Heart left ventricle (tissue), 16 donors: ENCODE measurements at regions not wholly inside any gene's neighbourhood (a gene's known extent, or its start where the extent isn't known, plus 50 kb on each side); places are given as distances from the start of the nearest gene placed in this dataset.

Experiments
- ATAC-seq, 4 donors: fragments of 200-7000 bp; cut with Tn5 transposase; one replicate each; pipeline ENCODE4 v1.9.1; 2020 to 2022; ENCODE audit warnings: moderate library complexity in 4 of 4, mild to moderate bottlenecking in 3 of 4, moderate number of reproducible peaks in 1 of 4
- DNase-seq, 5 donors: peaks; one replicate each; pipeline ENCODE4 v3.0.0-alpha.2; 2020
- H3K27ac ChIP-seq, 12 donors: fragments of 200-600 bp; sonication (generic) in 4 of 12; one replicate each; pipeline versions ENCODE4 v1.5.0 to v1.8.0; 2016 to 2022; ENCODE audit warnings: mild to moderate bottlenecking in 2 of 12
- H3K27me3 ChIP-seq, 9 donors: fragments of 200-600 bp; sonication (generic) in 2 of 9; one replicate each; pipeline versions ENCODE4 v1.5.1 to v1.8.0; 2016 to 2022; ENCODE audit warnings: mild to moderate bottlenecking in 3 of 9
- H3K36me3 ChIP-seq, 9 donors: fragments of 200-600 bp; sonication (generic) in 2 of 9; one replicate each; pipeline versions ENCODE4 v1.5.0 to v1.8.0; 2018 to 2022; ENCODE audit warnings: mild to moderate bottlenecking in 2 of 9
- H3K4me1 ChIP-seq, 12 donors: fragments of 200-600 bp; sonication (generic) in 4 of 12; one replicate each; pipeline versions ENCODE4 v1.5.0 to v1.8.0; 2016 to 2022; ENCODE audit warnings: mild to moderate bottlenecking in 3 of 12
- H3K4me3 ChIP-seq, 12 donors: fragments of 200-600 bp; sonication (generic) in 4 of 12; one replicate each; pipeline versions ENCODE4 v1.5.0 to v1.8.0; 2017 to 2022; ENCODE audit warnings: mild to moderate bottlenecking in 9 of 12, moderate library complexity in 4 of 12
- H3K9me3 ChIP-seq, 12 donors: fragments of 200-600 bp; sonication (generic) in 4 of 12; one replicate each; pipeline versions ENCODE4 v1.5.0 to v1.8.0; 2016 to 2022; ENCODE audit warnings: mild to moderate bottlenecking in 1 of 12
- POLR2A ChIP-seq, 2 donors: fragments of 450-650 bp; IDR thresholded peaks; one replicate each; pipeline ENCODE4 v1.6.1; 2017; ENCODE audit warnings: antibody characterized with exemption in 2 of 2, mild to moderate bottlenecking in 2 of 2, moderate library complexity in 2 of 2
- WGBS, 4 donors: extraction: QIAGEN DNeasy Blood & Tissue Kit in 2 of 4; methylation state at CpG; one replicate each; pipeline versions ENCODE4 v1.1.5 to v1.1.7; 2013 to 2018; 5-methylcytosine and 5-hydroxymethylcytosine counted together
- intact Hi-C, 10 donors: fragments of 100-400 bp; cut with DNase I; formaldehyde crosslinking; loops; one replicate each; pipeline versions ENCODE4 v1.11.1 to v1.14.2; 2022
- TF ChIP-seq, protein P1 (sequence below), 12 donors: fragments of 200-600 bp; sonication (generic) in 4 of 12; IDR thresholded peaks; one replicate each; pipeline versions ENCODE4 v1.5.0 to v1.8.0; 2018 to 2022; ENCODE audit warnings: antibody characterized with exemption in 12 of 12, mild to moderate bottlenecking in 5 of 12
- donor health status: ischemic (EF 13 %, LVEDD 7.1; RV severe dilation, severe dysfunction).
- donor health status: healthy with polysubstance abuse.
- donor health status: DM: no; HTN: yes; CAD: no.
- donor health status: DM: no; HTN: no; CAD: no.
- donor health status: ischemic (EF 25% LVEDD 6.9; RV normal size, moderate dysfunction).
- donor health status: ischemic (EF 25% LVEDD 5.7; RV mildly dilated, moderate dysfunction).
- donor health status: healthy.
- donor health status: DM: yes; HTN: yes; CAD: no.
- donor health status: ischemic (EF 35%, LVEDD 5.7; RV mildly dilated, moderate dysfunction).
- donor health status: nonischemic (EF 11% LVEDD 7.7; RV severe dilation, severe dysfunction).
- donor health status: DM: yes; HTN: yes; CAD: no.
- donor health status: PGD.
- donor health status: ischemic (EF 29% LVEDD 5.4; RV normal size, mild dysfunction).
- donor health status: nonischemic (EF 23%, LVEDD 6.1; RV moderate dilation, normal function).

DNA sequence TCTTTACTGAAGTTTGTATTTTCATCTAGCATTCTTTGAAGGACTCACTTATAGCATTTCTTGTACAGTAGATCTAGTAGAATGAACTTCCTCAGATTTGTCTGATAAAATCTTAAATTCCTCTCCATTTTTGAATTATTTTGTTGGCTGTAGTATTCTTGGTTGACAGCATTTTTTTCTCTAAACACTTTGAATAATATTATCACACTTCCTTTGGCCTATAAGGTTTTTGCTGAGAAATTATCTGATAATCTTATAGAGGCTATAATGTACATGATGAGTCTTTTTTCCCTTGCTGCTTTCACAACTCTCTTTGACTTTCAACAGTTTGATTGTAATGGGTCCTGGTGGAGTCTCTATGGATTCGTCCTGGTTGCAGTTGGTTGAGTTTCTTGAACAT, 169.5 kb downstream of the NOL4 start:
- no peak for ATAC-seq
- Histone ChIP-seq H3K4me1 (no peaks in the 10 kb centered on the region), H3K4me3 (no peak overlapping the region), H3K27ac (no peak overlapping the region), H3K36me3 (no peaks in the 10 kb centered on the region), H3K9me3 (peaks cover 0 to 21% (median 11%) of the 10 kb centered on the region in 12 donors), H3K27me3 (no peaks in the 10 kb centered on the region)
- 56 to 72% (median 63%) methylated on average over 1 of the region's 1 CpG for WGBS, 4 donors
- intact Hi-C loops: no loop called here
- no peak for TF ChIP-seq POLR2A (IDR thresholded peaks at IDR 0.05)
- TF ChIP-seq, protein P1, sequence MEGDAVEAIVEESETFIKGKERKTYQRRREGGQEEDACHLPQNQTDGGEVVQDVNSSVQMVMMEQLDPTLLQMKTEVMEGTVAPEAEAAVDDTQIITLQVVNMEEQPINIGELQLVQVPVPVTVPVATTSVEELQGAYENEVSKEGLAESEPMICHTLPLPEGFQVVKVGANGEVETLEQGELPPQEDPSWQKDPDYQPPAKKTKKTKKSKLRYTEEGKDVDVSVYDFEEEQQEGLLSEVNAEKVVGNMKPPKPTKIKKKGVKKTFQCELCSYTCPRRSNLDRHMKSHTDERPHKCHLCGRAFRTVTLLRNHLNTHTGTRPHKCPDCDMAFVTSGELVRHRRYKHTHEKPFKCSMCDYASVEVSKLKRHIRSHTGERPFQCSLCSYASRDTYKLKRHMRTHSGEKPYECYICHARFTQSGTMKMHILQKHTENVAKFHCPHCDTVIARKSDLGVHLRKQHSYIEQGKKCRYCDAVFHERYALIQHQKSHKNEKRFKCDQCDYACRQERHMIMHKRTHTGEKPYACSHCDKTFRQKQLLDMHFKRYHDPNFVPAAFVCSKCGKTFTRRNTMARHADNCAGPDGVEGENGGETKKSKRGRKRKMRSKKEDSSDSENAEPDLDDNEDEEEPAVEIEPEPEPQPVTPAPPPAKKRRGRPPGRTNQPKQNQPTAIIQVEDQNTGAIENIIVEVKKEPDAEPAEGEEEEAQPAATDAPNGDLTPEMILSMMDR (IDR thresholded peaks at IDR 0.05): no peak
- DNase-seq: no peak

DNA sequence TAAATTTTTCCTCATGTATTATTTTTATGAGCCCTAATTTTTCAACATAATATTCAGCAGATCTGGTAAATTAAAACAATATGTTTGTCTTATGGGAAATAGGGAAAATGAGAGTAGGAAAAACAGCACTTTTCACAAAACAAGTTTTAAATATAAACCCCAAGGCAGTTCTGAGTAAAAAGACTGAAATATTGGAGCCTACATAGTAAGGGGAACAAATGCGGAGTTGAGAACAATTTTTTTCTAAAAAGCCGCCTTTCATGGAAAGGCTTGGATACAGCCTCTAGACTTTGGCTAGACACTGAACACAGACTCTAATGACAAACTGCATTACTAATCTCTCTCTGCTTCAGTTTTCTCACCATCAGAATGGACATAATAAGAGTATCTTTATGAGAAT, 174.1 kb downstream of the NOL4 start:
- ATAC-seq: no peak
- H3K4me1 ChIP-seq: no peaks in the 10 kb centered on the region
- no peaks in the 10 kb centered on the region for H3K27me3 ChIP-seq
- TF ChIP-seq, protein P1 (IDR thresholded peaks at IDR 0.05): no peak
- TF ChIP-seq POLR2A (IDR thresholded peaks at IDR 0.05): no peak
- no peak overlapping the region for H3K27ac ChIP-seq
- no peak overlapping the region for H3K4me3 ChIP-seq
- H3K9me3 ChIP-seq: peaks cover 0 to 15% (median 6%) of the 10 kb centered on the region in 12 donors
- 91 to 93% (median 92%) methylated on average over 2 of the region's 2 CpGs for WGBS, 4 donors
- no peak for DNase-seq
- no peaks in the 10 kb centered on the region for H3K36me3 ChIP-seq
- intact Hi-C loops: no loop called here

DNA sequence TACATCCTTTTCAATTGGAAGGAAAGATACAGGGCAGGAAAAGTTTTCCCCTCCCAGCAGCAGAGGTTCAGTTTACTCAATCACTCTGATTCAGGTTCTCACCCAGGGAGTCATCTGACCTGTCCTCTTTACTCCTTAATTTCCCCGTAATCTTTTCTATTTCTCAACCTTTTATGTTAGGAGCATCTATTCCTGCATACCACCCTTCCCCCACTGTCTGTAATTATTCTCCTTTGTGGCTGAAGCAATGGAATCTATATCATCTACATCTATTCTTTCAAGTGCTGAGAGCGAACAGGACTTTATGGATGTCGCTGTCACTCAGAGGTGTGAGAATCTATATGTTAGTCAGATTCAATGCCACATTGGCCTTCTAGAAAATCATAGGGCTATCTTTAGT, 175.2 kb downstream of the NOL4 start:
- intact Hi-C loops: no loop called here
- Histone ChIP-seq H3K27me3 (no peaks in the 10 kb centered on the region), H3K4me3 (no peak overlapping the region), H3K4me1 (no peaks in the 10 kb centered on the region), H3K9me3 (peaks cover 0 to 4% (median 0%) of the 10 kb centered on the region in 12 donors), H3K27ac (no peak overlapping the region), H3K36me3 (no peaks in the 10 kb centered on the region)
- no peak for DNase-seq
- 51 to 59% (median 57%) methylated on average over 3 of the region's 3 CpGs for WGBS, 4 donors
- no peak for ATAC-seq
- TF ChIP-seq, protein P1 (IDR thresholded peaks at IDR 0.05): no peak
- TF ChIP-seq POLR2A (IDR thresholded peaks at IDR 0.05): no peak

DNA sequence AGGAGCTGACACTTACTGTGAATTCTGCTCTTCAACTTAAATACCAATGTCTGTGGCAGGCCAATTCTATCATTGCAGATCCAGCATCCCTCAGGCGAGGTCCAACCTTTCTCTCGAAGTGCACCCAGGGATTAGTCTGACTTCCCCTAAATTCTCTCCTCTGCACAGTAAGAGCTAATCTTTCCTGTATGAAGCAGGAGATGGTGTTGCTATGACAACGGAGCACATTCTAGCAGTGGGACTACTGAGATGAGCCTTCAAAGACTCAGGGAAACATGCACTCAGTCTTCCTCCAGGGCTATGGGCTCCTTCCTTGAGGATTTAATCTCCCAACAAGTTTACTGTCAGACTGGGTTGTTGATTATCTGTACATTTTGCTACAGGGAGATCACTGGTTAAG, 176.3 kb downstream of the NOL4 start:
- H3K36me3 ChIP-seq: no peaks in the 10 kb centered on the region
- WGBS, 4 donors: 73 to 85% (median 79%) methylated on average over 3 of the region's 3 CpGs
- no peaks in the 10 kb centered on the region for H3K9me3 ChIP-seq
- H3K27ac ChIP-seq: no peak overlapping the region
- no peak for ATAC-seq
- no peak for DNase-seq
- H3K27me3 ChIP-seq: no peaks in the 10 kb centered on the region
- no peak overlapping the region for H3K4me3 ChIP-seq
- no peaks in the 10 kb centered on the region for H3K4me1 ChIP-seq
- intact Hi-C loops: no loop called here
- no peak for TF ChIP-seq POLR2A (IDR thresholded peaks at IDR 0.05)
- TF ChIP-seq, protein P1 (IDR thresholded peaks at IDR 0.05): no peak
